PC-9 (cell line): ENCODE measurements at regions not wholly inside any gene's neighbourhood (a gene's known extent, or its start where the extent isn't known, plus 50 kb on each side); places are given as distances from the start of the nearest gene placed in this dataset.

Source experiments
- CTCF ChIP-seq: fragments of 200-600 bp; sonication (generic); conservative IDR thresholded peaks from 2 replicates; pipeline ENCODE4 v1.6.1; 2017; ENCODE audit warnings: mixed run types, antibody characterized with exemption, mild to moderate bottlenecking, moderate library complexity
- EZH2 ChIP-seq: fragments of 200-600 bp; sonication (generic); IDR thresholded peaks from 2 replicates; pipeline ENCODE4 v1.8.0; 2017; ENCODE audit warnings: antibody characterized with exemption, low read depth

DNA sequence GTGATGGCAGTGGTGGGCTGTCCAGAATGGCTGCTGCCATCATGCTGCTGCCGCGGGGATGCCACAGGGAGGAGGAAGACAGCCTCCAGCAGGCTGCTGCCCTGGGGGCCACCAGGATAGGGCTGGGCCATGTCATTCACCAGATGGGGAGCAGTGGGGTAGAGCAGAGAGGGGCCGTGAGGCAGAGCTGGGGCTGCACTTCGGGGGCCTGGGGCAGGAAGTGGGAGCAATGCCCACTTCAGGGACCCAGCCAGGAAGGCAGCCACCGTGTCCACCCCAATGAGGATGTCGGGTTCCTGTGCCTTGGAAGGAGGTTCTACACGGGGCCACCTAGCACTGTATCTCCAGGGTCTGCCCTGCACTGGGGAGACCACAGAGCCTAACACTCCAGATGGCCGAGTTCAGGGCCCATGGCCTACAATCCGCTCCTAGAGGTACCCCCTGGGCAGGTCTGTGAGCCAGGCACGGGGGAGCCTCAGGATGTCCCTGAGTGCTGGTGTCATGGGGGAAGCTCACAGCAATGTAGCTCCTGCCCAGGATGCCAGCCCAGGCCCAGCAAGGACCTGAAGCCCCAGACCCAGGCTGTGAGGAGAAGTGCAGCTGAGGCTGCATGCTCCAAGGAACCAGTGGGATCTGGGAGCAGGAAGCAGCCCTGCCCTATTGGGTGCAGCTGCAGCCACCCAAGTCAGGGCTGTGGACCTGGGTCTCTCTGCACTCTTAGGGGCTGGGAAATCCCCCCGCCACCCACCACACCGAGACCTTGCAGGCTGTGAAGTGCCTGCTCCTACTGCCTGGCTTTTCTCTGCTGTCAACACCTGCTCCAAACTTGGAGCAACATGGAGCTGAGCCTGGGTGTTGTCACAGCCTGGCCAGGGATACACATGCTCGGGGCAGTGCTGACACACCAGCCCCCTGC, 140.3 kb downstream of the PDHA2 start:
- TF ChIP-seq CTCF = no peak
- TF ChIP-seq EZH2 = no peak
